Ishikawa (cell line): ENCODE measurements at regions not wholly inside any gene's neighbourhood (a gene's known extent, or its start where the extent isn't known, plus 50 kb on each side); places are given as distances from the start of the nearest gene placed in this dataset.

Experiments
- CREB1 ChIP-seq: IDR thresholded peaks from 2 replicates; pipeline ENCODE4 v1.6.1; 2012; ENCODE audit warnings: low read depth
- EGR1 ChIP-seq: IDR thresholded peaks from 2 replicates; pipeline ENCODE4 v1.6.1; 2012
- EP300 ChIP-seq: IDR thresholded peaks from 2 replicates; pipeline ENCODE4 v1.6.1; 2012; ENCODE audit warnings: borderline replicate concordance
- RAD21 ChIP-seq: IDR thresholded peaks from 2 replicates; pipeline ENCODE4 v1.6.1; 2012; ENCODE audit warnings: low read depth
- REST ChIP-seq: IDR thresholded peaks from 2 replicates; pipeline ENCODE4 v1.6.1; 2012; ENCODE audit warnings: low read depth, mild to moderate bottlenecking
- TAF1 ChIP-seq: IDR thresholded peaks from 2 replicates; pipeline ENCODE4 v1.6.1; 2012; ENCODE audit warnings: low read depth, mild to moderate bottlenecking

GRCh38 chr2:144252694-144253093 is 267.2 kb downstream of the ZEB2 start:
- TF ChIP-seq REST = no peak
- TF ChIP-seq CREB1 = no peak
- TF ChIP-seq RAD21 = no peak
- TF ChIP-seq EGR1 = no peak
- TF ChIP-seq TAF1 = no peak
- TF ChIP-seq EP300 = no peak
